ENCODE measurements at regions not wholly inside any gene's neighbourhood (a gene's known extent, or its start where the extent isn't known, plus 50 kb on each side); places are given as distances from the start of the nearest gene placed in this dataset.
"Not testable (repeated sequence)": the region's sequence is repeated elsewhere in the genome, so short reads cannot be mapped to it uniquely, and the experiment has no call there.

GRCh38 chr1:5726586-5727184 is 265.5 kb downstream of the NPHP4 start:
- TF ChIP-seq POLR2A, CTCF (IDR thresholded peaks at IDR 0.05): not testable (repeated sequence)

All from prostate gland (tissue), 2 donors.